T47D (cell line): ENCODE measurements at regions not wholly inside any gene's neighbourhood (a gene's known extent, or its start where the extent isn't known, plus 50 kb on each side); places are given as distances from the start of the nearest gene placed in this dataset.

ENCODE experiments used
- DNase-seq, 2 experiments: peaks; one replicate each; pipeline versions ENCODE4 v3.0.0 to v3.0.0-alpha.2; 2011 to 2012; ENCODE audit warnings: low read depth in 1 of 2, low spot score in 1 of 2
- JUND ChIP-seq: IDR thresholded peaks from 2 replicates; pipeline ENCODE4 v1.6.1; 2012; ENCODE audit warnings: low read depth
- in situ Hi-C: cut with HindIII; loops from 2 replicates; pipeline ENCODE4 v1.10.0; 2016; ENCODE audit warnings: low sequenced_read_pairs, low pct_unique_long_range_greater_than_20kb

DNA sequence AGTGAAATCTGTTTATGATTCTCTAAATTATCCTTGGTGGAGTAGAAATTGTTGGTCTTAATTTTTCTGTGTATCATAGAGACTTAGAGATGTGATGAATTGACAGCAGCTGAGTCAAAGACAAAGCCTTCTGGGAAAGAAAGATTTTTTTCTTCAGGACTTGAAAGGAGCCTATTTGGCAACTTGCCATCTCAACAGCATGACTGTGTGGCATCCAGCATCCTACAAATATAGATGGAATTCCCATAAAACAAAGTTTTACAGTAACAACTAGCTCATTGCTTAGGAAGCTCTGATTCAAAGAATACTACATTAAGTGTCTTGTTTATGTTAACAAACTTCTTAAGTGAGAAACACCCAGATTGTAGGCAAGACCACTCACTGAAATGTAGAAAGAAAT lies 79.2 kb upstream of the SETBP1 start:
- DNase-seq = peak in 1 of 2 experiments; percentile 7

DNA sequence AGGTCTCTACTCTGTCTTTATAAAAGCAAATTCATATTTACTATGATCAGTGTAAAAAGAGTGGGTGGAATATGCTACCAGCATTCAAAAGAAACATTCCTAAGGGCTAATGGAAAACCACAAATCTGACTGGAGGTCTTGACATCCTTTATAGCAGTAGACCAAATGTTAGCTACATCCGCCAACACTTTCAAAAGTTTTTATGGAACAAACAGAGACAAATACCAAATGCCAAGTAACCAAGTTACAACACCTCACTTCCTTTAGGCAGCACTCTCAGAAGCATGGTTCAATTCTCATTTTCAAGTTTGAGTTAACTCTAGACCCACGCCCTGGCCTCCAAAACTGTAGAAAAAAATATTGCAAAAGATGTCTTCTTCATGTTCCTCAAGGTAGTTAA lies 78.3 kb upstream of the SETBP1 start:
- no peak for TF ChIP-seq JUND
- in situ Hi-C loops = no loop called here
- DNase-seq = no peak

More for the DNA sequence above, 79.2 kb upstream of the SETBP1 start:
- TF ChIP-seq JUND = no peak
- in situ Hi-C loops = no loop called here

DNA sequence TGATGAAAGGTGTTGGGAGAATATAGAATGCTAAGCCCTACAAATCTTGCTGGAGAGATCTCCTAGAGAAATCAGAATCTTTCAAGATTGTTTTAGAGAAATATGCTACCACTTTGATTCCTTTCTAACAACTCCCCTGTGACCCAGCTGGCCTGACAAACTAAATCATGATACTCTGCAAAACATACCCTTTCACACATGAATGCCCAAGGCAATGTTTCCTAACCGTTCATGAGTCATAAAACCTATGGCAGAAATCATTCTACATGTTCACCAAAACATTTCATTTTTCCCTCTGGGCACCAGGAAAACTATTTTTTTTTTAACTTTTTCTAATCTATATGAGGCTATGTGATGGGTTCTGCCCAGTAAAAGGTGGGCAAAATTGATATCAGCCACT lies 77.8 kb upstream of the SETBP1 start:
- in situ Hi-C loops = no loop called here
- no peak for DNase-seq
- no peak for TF ChIP-seq JUND

DNA sequence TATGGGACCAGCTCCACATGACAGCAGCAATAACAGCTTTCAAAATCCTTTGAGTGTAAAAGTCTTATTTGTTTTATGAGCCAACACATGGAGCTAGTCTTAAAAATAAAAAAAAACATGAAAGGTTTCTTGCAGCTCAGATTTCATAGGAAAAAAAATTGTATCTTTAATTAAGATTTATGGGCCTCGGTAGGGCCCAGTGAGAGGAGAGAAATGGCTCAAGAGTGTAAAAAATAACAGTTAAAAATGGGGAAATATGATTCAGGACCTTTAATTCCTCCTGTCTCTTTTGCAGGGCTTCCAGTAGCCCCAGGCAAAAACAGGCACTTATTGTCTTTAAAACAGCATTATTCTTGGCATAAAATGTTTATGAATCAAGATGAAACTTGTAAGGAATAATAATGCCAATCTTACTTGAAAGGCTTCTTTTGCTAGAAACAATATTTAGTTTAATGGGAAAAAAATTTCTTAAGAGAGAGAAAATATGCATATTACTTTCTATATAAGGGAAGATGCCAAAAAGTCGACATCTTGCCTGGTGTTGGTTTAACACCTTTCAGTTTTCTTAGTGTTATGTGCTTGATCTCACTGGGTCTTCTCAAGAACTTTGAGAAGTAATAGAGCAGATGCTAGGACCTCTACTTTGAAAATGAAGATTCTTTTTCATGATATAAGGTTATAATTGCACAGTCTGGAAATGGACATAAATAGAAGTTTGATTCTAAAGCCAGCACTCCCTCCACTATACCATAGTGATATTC lies 71.3 kb upstream of the SETBP1 start:
- in situ Hi-C loops = no loop called here
- TF ChIP-seq JUND = no peak
- no peak for DNase-seq

DNA sequence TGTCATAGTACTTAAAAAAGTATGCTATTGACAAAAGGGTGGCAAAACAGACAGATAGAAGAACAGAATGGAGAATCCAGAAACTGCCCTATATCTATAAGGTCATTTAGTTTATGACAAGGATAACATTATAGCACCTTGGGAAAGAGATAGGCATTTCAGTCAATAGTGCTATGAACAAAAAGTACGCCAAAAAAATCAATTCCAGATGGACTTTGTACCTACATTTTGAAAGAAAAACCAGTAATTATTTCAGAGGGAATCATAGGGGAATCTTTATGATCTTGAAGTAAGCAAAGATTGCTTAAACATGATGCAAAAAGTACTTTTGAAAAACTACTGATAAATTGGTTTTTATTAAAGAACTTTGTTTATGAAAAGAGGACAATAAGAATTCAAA lies 59.9 kb upstream of the SETBP1 start:
- no peak for TF ChIP-seq JUND
- in situ Hi-C loops = no loop called here
- DNase-seq = no peak

DNA sequence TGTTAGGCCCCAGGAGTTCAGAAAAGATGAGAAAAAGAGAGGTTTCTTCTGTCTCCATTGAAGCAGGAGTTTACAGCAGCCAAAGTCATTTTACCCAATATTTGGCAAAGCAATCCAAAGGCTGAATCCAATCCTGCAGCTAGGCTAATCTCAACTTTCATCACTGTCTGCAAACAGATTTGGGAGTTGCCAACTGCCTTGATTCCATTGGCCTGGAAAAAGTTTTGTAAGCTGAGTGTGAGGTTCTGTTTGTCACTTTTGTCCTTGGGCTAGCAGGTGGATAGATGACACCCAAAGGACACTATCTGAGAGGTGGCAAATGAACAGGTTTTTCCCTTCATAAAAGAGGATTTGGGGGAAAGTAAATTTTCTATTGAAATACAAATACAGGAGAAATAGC lies 56.6 kb upstream of the SETBP1 start:
- TF ChIP-seq JUND = no peak
- in situ Hi-C loops = no loop called here
- peak in 1 of 2 experiments; percentile 55 for DNase-seq

DNA sequence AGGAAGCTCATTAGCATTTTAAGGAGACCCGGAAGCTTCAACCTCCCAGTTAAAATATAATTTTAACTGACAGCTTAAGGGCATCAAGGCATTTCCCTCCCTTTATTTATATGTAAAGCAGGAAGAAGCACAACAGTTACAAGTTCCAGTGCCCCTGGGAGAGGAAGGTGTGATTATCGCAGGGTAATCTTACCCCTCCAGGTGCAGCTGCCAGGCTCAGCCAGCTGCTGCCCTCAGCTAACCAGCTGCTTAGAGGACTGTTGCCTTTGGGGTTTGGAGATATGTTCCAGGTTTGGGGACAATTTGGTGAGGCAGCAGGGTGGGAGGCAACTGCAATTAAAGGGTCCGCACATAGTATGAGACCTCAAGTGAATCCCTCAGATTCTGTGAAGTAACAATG lies 55.3 kb upstream of the SETBP1 start:
- DNase-seq = no peak
- TF ChIP-seq JUND = no peak
- in situ Hi-C loops = no loop called here

DNA sequence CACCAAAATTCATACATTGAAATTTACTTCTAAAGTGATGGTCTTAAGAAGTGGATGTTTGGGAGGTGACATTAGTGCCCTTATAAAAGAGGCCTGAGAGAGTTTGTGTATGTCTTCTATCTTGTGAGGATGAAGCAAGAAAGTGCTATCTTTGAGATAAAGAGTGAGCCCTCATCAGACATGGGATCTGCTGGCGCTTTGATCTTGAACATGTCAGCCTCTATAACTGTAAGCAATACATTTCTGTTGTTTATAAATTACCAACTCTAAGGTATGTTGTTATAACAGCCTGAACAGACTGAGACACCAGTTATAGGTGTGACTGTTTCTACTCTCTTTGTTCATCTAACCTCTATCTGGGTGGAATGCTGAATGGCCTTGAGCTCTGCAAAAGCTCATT lies 54.5 kb upstream of the SETBP1 start:
- TF ChIP-seq JUND = no peak
- in situ Hi-C loops = no loop called here
- no peak for DNase-seq

DNA sequence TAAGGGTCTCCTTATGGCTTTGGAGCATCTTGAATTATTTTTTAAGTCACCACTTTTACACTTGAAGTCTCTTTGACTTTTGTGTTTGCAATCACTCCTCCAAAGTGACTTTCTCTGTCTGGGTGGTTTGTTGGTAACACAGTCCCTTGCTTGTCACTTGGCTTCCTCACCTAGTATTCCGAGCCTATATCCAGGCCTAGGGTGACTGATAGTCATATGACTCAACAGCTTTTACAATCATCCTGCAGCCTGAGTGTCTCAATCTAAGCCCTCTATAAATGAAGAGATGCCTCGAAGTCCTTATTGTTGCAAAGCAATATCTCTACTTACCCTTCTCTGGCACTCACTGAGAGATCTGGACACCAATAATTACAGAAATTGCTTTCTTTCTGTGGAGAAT lies 53.9 kb upstream of the SETBP1 start:
- DNase-seq = no peak
- TF ChIP-seq JUND = no peak
- in situ Hi-C loops = no loop called here

DNA sequence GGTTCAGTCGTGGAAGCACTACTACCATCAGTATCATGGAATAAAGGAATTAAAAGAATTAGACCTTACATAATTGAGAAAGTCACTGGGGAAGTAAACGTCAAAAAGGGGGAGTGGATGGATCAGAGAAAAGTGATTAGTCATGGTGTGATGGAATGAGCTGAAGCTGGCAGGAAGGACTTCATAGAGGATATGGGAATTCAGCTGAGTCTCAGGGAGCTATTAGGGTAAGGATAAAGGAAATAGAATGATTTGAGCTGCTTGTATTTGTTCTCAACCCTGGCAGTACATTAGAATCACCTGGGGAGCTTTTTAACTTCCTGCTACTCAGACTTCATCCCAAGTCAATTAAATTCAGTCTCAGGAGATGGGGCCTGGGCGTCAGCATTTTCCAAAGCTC lies 53.4 kb upstream of the SETBP1 start:
- TF ChIP-seq JUND = no peak
- in situ Hi-C loops = no loop called here
- DNase-seq = no peak

DNA sequence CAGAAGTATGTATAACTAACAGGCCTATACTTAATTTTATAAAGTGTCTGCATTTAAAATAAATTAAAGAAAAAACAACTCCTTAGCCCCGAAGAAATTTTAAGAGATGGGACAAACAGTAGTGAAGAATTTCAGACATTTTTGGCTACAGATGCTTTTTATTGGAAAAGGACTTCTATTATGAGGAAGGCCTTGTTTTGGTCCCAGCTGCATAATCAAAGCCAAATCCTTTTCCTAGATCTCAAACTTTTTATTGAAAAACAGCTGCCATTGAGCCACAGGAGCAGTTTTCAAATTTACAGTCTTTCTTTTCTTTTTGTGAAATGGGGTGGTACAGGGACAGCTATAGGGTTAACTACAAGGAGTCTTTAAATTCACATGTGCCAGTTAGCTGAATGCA lies 51.3 kb upstream of the SETBP1 start:
- in situ Hi-C loops = no loop called here
- no peak for TF ChIP-seq JUND
- no peak for DNase-seq

DNA sequence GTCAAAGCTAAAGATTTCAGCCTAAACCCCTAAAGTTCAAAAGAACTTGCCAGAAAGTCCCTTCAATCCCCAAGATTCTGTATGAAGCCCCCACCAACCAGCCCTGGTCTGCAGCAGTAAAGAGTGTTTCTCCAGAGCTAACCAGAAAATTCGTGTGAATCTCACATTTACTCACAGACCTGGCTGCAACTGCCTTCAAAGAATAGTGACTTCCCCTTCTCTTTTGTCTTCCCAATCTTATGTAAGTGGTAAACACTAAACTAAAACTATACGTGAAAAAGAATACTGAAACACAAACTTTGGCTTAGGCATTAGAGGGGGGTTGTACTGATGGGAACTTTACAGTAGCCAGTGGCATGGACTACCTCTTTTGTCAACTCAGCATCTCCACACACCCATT lies 50.6 kb upstream of the SETBP1 start:
- TF ChIP-seq JUND = no peak
- in situ Hi-C loops = no loop called here
- DNase-seq = no peak
